Body of pancreas (tissue), 4 donors: ENCODE measurements at regions not wholly inside any gene's neighbourhood (a gene's known extent, or its start where the extent isn't known, plus 50 kb on each side); places are given as distances from the start of the nearest gene placed in this dataset.

Experiments
- ATAC-seq: fragments of 150-250 bp; one replicate; pipeline ENCODE4 v1.9.1; 2016
- DNase-seq, 4 donors: peaks; one replicate each; pipeline ENCODE4 v3.0.0-alpha.2; 2019
- H3K27ac ChIP-seq, 4 donors: fragments of 200-600 bp; sonication (generic); 1 replicate in 3 of 4; 2 replicates in 1 of 4; pipeline versions ENCODE4 v1.5.1 to v1.6.1; 2016 to 2019; ENCODE audit warnings: mild to moderate bottlenecking in 1 of 4, mixed read lengths in 1 of 4, moderate library complexity in 1 of 4
- H3K27me3 ChIP-seq, 2 donors: fragments of 200-600 bp; sonication (generic); one replicate each; pipeline ENCODE4 v1.6.0; 2016; ENCODE audit warnings: mild to moderate bottlenecking in 1 of 2
- H3K36me3 ChIP-seq, 2 donors: fragments of 200-600 bp; sonication (generic); replicated peaks in 1 of 2; 2 replicates each; pipeline ENCODE4 v1.5.1; 2016; ENCODE audit warnings: low read depth in 2 of 2; ENCODE audit not compliant: insufficient read depth in 1 of 2
- H3K4me1 ChIP-seq: fragments of 200-600 bp; sonication (generic); one replicate; pipeline ENCODE4 v1.6.0; 2016
- H3K4me3 ChIP-seq, 2 donors: fragments of 200-600 bp; sonication (generic); 1 replicate in 1 of 2; 2 replicates in 1 of 2; pipeline ENCODE4 v1.5.1; 2016 to 2019
- H3K9me3 ChIP-seq, 3 donors: fragments of 200-600 bp; sonication (generic); 1 replicate in 2 of 3; 2 replicates in 1 of 3; pipeline ENCODE4 v1.5.1; 2016
- CTCF ChIP-seq, 7 experiments: fragments of 450-650 bp in 4 of 7; fragments of 200-600 bp in 3 of 7; sonication (generic) in 3 of 7; IDR thresholded peaks; one replicate each; pipeline ENCODE4 v1.5.1; 2016 to 2019; ENCODE audit warnings: antibody characterized with exemption in 7 of 7
- POLR2A ChIP-seq, 3 donors: fragments of 450-650 bp; IDR thresholded peaks; one replicate each; pipeline ENCODE4 v1.6.1; 2016; ENCODE audit warnings: antibody characterized with exemption in 3 of 3, mild to moderate bottlenecking in 2 of 3
- WGBS, 2 donors: methylation state at CpG; one replicate each; pipeline ENCODE4 v1.1.5; 2017; 5-methylcytosine and 5-hydroxymethylcytosine counted together
- intact Hi-C: fragments of 100-400 bp; cut with DNase I; formaldehyde crosslinking; loops from one replicate; pipeline ENCODE4 v1.15.1; 2023

- Histone ChIP-seq H3K4me1 (no peaks in the 10 kb centered on the region), H3K27me3 (no peaks in the 10 kb centered on the region), H3K27ac (no peak overlapping the region), H3K36me3 (no peaks in the 10 kb centered on the region), H3K9me3 (no peaks in the 10 kb centered on the region), H3K4me3 (no peak overlapping the region)
- TF ChIP-seq CTCF (IDR thresholded peaks at IDR 0.05) (no peak), POLR2A (IDR thresholded peaks at IDR 0.05) (no peak)
- DNase-seq, result no peak
- ATAC-seq, result no peak
- WGBS, 2 donors, result 24 to 50% methylated on average over 7 of the region's 8 CpGs
- intact Hi-C loops, result no loop called here
Observed at GRCh38 chr20:59381689-59382088, 81.3 kb downstream of the EDN3 start.

- no peaks in the 10 kb centered on the region for H3K27me3 ChIP-seq
- no peak for TF ChIP-seq POLR2A (IDR thresholded peaks at IDR 0.05)
- TF ChIP-seq CTCF (IDR thresholded peaks at IDR 0.05), result no peak
- 59 to 67% methylated on average over 16 to 19 of the region's 19 CpGs for whole genome bisulfite sequencing, 2 donors
Observed at GRCh38 chr20:59382157-59382725, 81.8 kb downstream of the EDN3 start.

GRCh38 chr20:59382907-59383306 lies 82.5 kb downstream of the EDN3 start:
- intact Hi-C loops, result no loop called here
- TF ChIP-seq CTCF (IDR thresholded peaks at IDR 0.05) (no peak), POLR2A (IDR thresholded peaks at IDR 0.05) (no peak)
- no peaks in the 10 kb centered on the region for H3K4me1 ChIP-seq
- 56 to 65% methylated on average over 7 to 10 of the region's 10 CpGs for WGBS, 2 donors
- DNase-seq (no peak), ATAC-seq (no peak)
- no peaks in the 10 kb centered on the region for H3K9me3 ChIP-seq
- no peaks in the 10 kb centered on the region for H3K27me3 ChIP-seq
- no peaks in the 10 kb centered on the region for H3K36me3 ChIP-seq
- no peak overlapping the region for H3K27ac ChIP-seq
- no peak overlapping the region for H3K4me3 ChIP-seq

More at GRCh38 chr20:59382157-59382725, 81.8 kb downstream of the EDN3 start:
- intact Hi-C loops, result no loop called here
- DNase-seq (no peak), ATAC-seq (no peak)
- no peaks in the 10 kb centered on the region for H3K36me3 ChIP-seq
- no peaks in the 10 kb centered on the region for H3K9me3 ChIP-seq
- H3K4me3 ChIP-seq, result no peak overlapping the region
- no peak overlapping the region for H3K27ac ChIP-seq
- H3K4me1 ChIP-seq, result no peaks in the 10 kb centered on the region

- intact Hi-C loops, result no loop called here
- H3K9me3 ChIP-seq, result no peaks in the 10 kb centered on the region
- no peak for DNase-seq
- H3K36me3 ChIP-seq, result no peaks in the 10 kb centered on the region
- no peaks in the 10 kb centered on the region for H3K27me3 ChIP-seq
- no peak for TF ChIP-seq CTCF (IDR thresholded peaks at IDR 0.05)
- TF ChIP-seq POLR2A (IDR thresholded peaks at IDR 0.05), result no peak
- 59 to 63% methylated on average over 3 of the region's 3 CpGs for WGBS, 2 donors
- H3K4me3 ChIP-seq, result no peak overlapping the region
- no peaks in the 10 kb centered on the region for H3K4me1 ChIP-seq
- no peak overlapping the region for H3K27ac ChIP-seq
- no peak for ATAC-seq
Observed at GRCh38 chr20:59385038-59385437, 84.6 kb downstream of the EDN3 start.

- no peak overlapping the region for H3K27ac ChIP-seq
- WGBS, 2 donors, result 24 to 33% methylated on average over 5 of the region's 5 CpGs
- DNase-seq (no peak), ATAC-seq (no peak)
- no peaks in the 10 kb centered on the region for H3K9me3 ChIP-seq
- no peaks in the 10 kb centered on the region for H3K4me1 ChIP-seq
- H3K27me3 ChIP-seq, result no peaks in the 10 kb centered on the region
- no peaks in the 10 kb centered on the region for H3K36me3 ChIP-seq
- intact Hi-C loops, result no loop called here
- no peak overlapping the region for H3K4me3 ChIP-seq
- TF ChIP-seq CTCF (IDR thresholded peaks at IDR 0.05) (no peak), POLR2A (IDR thresholded peaks at IDR 0.05) (no peak)
Observed at GRCh38 chr20:59385480-59385879, 85.1 kb downstream of the EDN3 start.
